HG02852 (cell line): ENCODE measurements at regions not wholly inside any gene's neighbourhood (a gene's known extent, or its start where the extent isn't known, plus 50 kb on each side); places are given as distances from the start of the nearest gene placed in this dataset.

Source experiments
- ATAC-seq: cut with Tn5 transposase; IDR thresholded peaks from one replicate; pipeline ENCODE4 v1.9.1; 2021; ENCODE audit warnings: mild to moderate bottlenecking, moderate library complexity; ENCODE audit not compliant: unreplicated experiment

- no peak for ATAC-seq
These were observed 50.2 kb upstream of the AKR1E2 start for GRCh38 chr10:4775808-4776207.

- ATAC-seq: no peak
These were observed 53.8 kb upstream of the AKR1E2 start for GRCh38 chr10:4772202-4772570.

DNA sequence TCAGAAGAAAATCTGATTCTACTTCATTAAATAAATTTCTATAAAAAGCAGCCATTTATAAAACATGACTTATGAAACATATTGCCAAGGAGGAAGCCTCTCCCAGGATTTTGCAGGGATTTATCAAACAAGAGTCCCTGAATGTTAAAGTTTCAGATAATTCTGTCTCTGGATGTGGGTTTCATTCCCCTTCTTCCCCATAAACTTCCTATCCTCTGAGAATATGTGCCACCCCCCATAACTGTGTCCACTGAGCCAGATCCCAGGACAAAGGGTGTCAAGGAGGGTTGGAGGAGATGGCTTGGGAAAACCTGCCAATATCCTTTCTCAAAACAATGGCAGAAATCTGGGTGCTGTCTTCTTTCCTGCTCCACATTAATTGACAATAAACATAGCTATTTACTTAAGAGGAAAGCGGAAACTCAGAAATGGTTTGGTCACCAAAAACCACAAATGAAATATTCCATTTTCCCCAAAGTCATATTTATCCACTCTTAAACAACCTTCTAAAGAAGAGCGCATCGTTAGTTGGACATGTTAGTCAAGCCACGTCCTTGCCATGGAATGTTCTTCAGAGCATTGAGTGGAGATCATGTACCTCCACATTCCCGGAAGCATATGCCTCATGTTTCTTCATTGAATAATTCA is 54.3 kb upstream of the AKR1E2 start:
- no peak for ATAC-seq

DNA sequence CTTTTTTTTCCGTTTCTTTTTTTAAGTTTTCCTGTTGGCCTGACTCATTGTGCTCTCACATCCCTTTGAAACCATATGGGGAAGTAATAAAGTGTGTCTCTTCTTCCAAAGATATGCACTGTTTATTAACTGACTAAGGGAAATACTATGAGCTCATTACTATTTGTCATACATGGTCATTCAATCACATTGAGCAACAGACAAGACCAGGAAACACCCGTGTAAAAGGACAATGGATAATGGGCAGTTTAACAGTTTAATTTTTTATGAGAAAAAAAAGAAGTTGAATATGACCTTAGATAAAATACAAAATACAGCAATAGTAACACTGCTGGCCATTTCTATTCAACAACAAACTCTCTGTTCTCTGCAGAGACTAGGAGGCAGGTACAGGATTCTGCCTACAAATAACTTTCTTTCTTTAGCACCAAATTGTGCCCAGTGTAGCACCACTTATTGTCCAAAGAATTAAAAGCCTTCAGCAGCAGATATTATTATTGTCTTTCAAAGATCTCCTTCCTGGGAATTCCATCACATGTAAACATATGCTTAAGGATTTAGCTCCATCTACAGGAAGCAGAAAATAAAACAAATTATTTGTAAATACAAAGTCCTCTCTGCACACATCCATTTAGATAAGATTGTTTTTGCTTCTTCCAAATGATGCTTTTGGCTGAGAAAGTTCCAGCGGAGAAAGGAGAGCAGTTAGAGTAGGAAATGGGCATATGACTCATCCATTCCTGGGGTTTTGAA is 55.0 kb upstream of the AKR1E2 start:
- no peak for ATAC-seq

DNA sequence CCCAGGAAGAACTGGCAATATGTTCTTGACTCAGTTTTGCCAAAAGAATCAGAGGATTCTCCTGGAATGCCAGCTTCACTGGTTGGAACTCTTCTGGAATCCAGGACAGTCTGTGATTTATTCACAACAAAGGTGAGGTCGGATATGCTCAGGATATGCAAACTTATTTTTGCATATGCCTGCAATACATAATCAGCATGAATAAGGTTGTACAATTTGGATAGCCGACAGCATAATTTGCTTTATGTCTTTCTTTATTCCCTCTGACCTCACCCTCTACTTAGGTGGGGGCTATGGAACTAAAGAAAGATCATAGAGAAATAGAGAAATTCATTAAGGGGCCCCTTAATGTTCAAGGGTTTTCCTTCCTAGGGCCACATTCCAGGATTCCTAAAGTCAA is 57.6 kb upstream of the AKR1E2 start:
- no peak for ATAC-seq

- ATAC-seq: no peak
These were observed 58.8 kb upstream of the AKR1E2 start for GRCh38 chr10:4767033-4767814.

DNA sequence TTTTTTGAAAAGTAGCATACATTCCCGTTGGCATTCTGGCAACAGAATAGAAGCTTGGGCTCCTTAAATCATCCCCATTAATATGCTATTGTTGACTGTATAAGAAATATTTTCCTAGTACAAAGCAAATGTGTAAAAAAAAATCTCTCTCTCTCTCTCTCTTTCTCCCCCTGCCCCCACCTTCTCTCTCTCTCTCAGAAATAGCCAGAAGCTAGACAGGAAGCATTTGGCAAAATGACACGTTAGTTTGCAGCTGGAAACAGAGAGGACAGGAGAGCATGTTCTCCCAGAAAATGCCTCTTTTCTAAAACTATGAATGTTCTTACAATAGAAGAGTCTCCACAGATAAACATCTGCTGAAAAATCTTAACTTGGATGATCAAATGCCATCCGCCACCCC is 59.6 kb upstream of the AKR1E2 start:
- no peak for ATAC-seq

DNA sequence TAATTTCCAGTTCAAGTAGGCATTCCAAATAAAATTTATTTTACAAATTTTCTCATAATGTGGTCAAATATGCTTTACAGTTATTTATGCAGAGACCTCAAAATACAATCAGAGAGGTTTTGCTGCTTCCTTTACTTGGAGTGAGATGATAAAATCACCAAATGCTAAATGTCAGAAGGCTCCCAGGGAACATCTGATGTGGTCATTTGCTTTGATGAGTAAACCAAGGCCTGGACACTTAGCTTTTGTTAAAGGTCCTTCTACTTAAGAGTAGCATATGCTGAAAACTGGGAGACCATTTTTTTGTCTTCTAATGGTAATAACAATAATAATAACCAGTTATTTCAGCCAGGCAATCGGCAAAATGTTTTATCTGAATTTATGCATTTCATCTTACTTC is 60.6 kb upstream of the AKR1E2 start:
- no peak for ATAC-seq

DNA sequence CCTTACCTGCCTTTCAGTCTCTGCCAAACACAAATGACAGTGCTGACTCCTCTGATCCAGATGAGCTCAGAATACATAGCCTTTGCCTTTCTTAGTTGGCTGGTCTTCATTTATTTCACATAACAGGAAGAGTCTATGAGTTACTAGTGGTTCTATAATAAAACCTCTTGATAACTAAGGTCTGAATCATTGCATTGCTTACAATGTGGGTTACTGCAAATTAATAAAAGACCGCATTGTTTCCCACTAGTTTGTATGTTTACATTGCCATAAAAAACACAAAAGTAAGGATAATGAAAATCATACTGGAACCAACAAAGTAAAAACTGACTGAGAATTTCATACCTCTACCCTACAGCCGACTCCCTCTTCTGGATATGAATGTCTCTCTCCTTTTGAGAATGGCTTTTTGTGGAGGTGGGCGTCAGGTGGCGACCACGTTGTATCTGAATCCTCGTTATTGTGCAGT is 62.0 kb upstream of the AKR1E2 start:
- ATAC-seq: no peak

GRCh38 chr10:4763513-4763912 is 62.5 kb upstream of the AKR1E2 start:
- no peak for ATAC-seq

- no peak for ATAC-seq
These were observed 67.8 kb upstream of the AKR1E2 start for GRCh38 chr10:4758256-4758655.

DNA sequence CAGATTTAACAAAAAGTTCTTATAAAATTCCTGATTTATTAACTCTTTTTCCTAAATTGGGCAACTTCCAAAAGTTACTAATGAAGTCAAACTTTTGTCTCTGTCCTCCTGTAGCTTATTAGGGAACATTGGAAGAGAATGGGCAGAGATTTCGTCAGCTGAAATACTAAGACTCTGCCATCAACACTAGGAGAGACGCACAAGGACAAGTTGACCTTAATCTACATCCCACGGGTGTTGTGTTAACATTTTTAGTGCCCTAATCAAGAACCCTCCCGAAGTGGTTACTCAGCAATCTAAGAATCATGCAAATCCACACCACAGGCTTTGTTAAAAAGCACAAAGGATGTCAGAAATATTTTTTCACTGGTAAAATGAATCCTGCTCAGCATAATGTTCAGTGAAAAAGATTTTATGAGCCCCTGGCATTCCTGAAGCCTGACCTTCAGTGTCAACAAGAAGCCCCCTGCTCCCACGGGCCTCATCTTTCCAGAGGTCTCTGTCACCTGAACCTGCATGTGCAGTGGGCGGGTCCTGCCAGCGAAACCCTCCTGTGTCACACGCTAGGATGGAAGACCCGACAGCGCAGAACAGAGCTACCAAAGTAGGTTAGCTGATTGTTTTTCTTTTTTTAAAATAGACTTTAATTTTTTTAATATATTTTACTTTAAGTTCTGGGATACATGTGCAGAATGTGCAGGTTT is 70.6 kb upstream of the AKR1E2 start:
- no peak for ATAC-seq

DNA sequence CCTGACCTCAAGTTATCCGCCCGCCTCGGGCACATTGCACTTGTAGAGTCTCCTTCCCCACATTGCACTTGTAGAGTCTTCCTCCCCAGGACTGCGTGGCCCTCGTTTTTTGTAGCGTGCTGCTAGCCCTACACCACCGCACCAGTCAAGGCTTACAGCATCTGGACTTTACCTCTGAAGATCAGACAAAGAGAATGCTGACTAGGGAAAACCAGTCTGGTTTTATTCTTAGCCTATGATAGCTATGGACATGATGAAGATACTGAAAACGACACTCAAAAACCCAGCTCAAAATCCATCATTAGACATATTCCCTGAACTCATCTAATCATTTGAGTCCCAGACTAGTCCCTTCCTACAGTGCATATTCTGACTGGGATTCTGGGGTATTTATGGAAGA is 71.9 kb upstream of the AKR1E2 start:
- ATAC-seq: no peak

GRCh38 chr10:4751211-4751610 is 74.8 kb upstream of the AKR1E2 start:
- no peak for ATAC-seq

DNA sequence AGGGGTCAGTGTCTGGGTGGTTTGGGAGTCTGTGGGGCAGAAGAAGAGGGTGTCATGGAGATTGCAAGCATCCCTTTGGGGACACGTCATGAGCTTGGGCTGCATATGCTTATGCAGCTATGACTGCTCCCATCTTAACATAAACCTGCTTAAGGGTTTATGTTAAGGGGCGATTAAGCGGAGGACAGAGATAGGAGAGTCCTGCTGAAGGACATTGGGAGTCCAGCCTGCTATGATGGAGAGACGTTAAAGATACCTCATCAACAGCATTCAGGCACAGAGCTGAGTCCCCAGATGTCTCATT is 76.8 kb upstream of the AKR1E2 start:
- ATAC-seq: no peak

GRCh38 chr10:4748491-4749270 is 77.3 kb upstream of the AKR1E2 start:
- ATAC-seq: no peak

- no peak for ATAC-seq
These were observed 83.8 kb upstream of the AKR1E2 start for GRCh38 chr10:4742217-4742616.

DNA sequence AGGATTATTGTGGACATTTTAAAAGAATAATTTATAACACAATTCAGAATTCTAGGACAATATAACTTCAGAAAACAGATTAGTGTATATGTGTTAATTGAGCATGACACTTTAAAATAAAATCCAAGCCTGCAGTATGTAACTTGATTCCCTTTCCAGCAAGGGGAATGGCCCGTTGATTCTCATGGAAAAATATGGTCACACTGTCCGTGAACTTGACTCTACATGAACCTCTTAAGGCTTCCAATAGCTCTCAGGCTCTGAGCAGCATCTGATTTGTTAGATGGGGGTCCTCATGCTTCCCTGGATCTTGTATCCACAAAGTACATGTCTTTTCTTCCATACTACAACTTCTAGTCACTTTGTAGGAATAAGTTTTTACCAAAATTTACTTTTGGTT is 85.5 kb upstream of the AKR1E2 start:
- no peak for ATAC-seq

DNA sequence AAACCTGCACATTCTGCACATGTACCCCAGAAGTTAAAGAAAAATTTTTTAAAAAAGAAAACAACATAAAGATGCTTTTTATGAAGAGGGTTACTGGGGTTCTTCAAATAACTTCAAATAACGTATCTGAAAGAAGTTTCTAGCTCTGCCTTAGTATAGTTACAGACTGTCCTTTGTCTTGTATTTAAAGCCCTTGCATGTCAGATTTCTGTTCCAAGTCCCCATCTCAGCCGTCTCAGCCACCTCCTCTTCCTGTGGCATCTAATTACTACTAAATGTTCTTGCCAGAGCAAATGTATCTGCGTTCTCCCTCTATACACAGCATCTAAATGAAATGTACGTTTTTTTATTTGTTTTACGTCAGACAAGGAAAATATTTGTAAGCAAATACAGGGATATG is 89.4 kb upstream of the AKR1E2 start:
- no peak for ATAC-seq

DNA sequence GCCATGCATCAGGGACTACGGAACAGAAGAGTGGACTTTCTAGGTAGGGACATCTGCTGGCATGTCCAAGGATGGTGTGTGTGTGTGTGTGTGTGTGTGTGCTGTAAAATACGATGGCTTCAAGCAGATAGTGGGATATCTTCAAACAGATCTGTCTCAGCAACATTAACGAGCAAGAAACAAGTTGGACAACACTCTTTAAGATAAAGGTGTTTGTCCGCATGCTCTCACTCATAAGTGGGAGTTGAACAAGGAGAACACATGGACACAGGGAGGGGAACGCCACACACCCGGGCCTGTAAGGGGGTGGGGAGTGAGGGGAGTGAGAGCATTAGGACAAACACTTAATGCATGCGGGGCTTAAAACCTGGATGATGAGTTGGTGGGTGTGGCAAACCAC is 89.8 kb upstream of the AKR1E2 start:
- ATAC-seq: no peak

DNA sequence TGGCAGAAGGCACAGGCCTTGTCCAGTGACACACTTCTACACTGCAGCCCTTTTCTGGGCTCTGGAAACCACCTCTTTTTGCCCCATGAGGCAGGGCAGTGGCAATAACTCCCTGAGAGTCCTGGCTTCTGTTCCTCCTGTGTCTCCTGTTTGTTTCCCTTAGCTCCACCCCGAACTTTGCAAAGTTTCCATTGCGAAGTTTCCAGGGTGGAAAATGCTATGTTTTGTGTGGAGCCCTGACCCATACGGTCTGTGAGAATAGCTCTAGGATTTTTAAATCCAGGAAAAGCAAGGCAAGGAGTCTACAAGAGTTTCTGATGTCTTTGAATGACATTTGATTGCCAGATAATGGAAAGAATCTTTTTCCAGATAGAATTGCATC is 92.2 kb upstream of the AKR1E2 start:
- ATAC-seq: no peak
